Panc1 (cell line): ENCODE measurements at regions not wholly inside any gene's neighbourhood (a gene's known extent, or its start where the extent isn't known, plus 50 kb on each side); places are given as distances from the start of the nearest gene placed in this dataset.

Experiments
- ATAC-seq: fragments of 200-7000 bp; cut with Tn5 transposase; 2 replicates; pipeline ENCODE4 v1.9.1; 2020; ENCODE audit warnings: mild to moderate bottlenecking, moderate library complexity
- BruUV-seq: library from RNA; stranded (reverse); fragments of 400-500 nt; replicated peaks from 2 replicates; lab custom pipeline; 2021; lab: Mats Ljungman, UMichigan
- CTCF ChIA-PET: fragments of 300-600 bp; sonication (Branson Sonifier 250); formaldehyde crosslinking; loops from one replicate; lab custom pipeline; 2022; ENCODE audit warnings: antibody characterized with exemption; lab: Charles Lee
- POLR2A ChIA-PET: fragments of 300-600 bp; sonication (Branson Sonifier 250); formaldehyde crosslinking; loops from one replicate; lab custom pipeline; 2022; ENCODE audit warnings: antibody characterized with exemption; lab: Charles Lee
- DNase-seq: peaks from one replicate; pipeline ENCODE4 v3.0.0-alpha.2; 2010; ENCODE audit warnings: low read depth, low spot score
- H3K27ac ChIP-seq: 2 replicates; pipeline ENCODE4 v1.5.1; 2011; ENCODE audit warnings: mild to moderate bottlenecking, low read length, inconsistent platforms
- H3K27me3 ChIP-seq: fragments of 200-500 bp; sonication (Bioruptor generic); 2 replicates; pipeline ENCODE4 v1.6.0; 2014; ENCODE audit warnings: low read length, inconsistent platforms; ENCODE audit not compliant: control insufficient read depth, insufficient read depth
- H3K36me3 ChIP-seq: fragments of 200-500 bp; sonication (Bioruptor generic); 2 replicates; pipeline ENCODE4 v1.5.1; 2014; ENCODE audit warnings: inconsistent platforms, mild to moderate bottlenecking, low read length, moderate library complexity; ENCODE audit not compliant: control insufficient read depth, insufficient read depth
- H3K4me1 ChIP-seq: 2 replicates; pipeline ENCODE4 v1.5.1; 2011; ENCODE audit warnings: inconsistent platforms, mild to moderate bottlenecking, low read length, moderate library complexity; ENCODE audit not compliant: control insufficient read depth, insufficient read depth
- H3K4me3 ChIP-seq, 2 experiments: 2 replicates each; pipeline ENCODE4 v1.5.1; 2011 to 2012; ENCODE audit warnings: low read depth in 2 of 2, low read length in 2 of 2, mild to moderate bottlenecking in 2 of 2, inconsistent platforms in 1 of 2, moderate library complexity in 1 of 2
- H3K9me3 ChIP-seq: fragments of 200-500 bp; sonication (Bioruptor generic); 2 replicates; pipeline ENCODE4 v1.5.1; 2014; ENCODE audit warnings: low read depth, mild to moderate bottlenecking, inconsistent platforms, low read length, moderate library complexity; ENCODE audit not compliant: control insufficient read depth, insufficient read depth
- CTCF ChIP-seq: fragments of 450-650 bp; IDR thresholded peaks from 2 replicates; pipeline ENCODE4 v1.5.1; 2017; ENCODE audit warnings: mild to moderate bottlenecking
- POLR2AphosphoS5 ChIP-seq: IDR thresholded peaks from 2 replicates; pipeline ENCODE4 v1.6.1; 2012; ENCODE audit warnings: mild to moderate bottlenecking, low read depth, low read length, moderate library complexity
- SIN3A ChIP-seq: IDR thresholded peaks from 2 replicates; pipeline ENCODE4 v1.6.1; 2012; ENCODE audit warnings: low read depth, mild to moderate bottlenecking, low read length, moderate library complexity, borderline replicate concordance; ENCODE audit not compliant: insufficient read depth
- TCF7L2 ChIP-seq: IDR thresholded peaks from 2 replicates; pipeline ENCODE4 v1.6.1; 2011; ENCODE audit warnings: mild to moderate bottlenecking, low read depth, low read length, inconsistent platforms
- in situ Hi-C: cut with HindIII; loops from 2 replicates; pipeline ENCODE4 v1.10.0; 2016; ENCODE audit warnings: low sequenced_read_pairs, low pct_unique_long_range_greater_than_20kb
- intact Hi-C: fragments of 100-400 bp; cut with micrococcal nuclease; formaldehyde crosslinking; loops from one replicate; pipeline ENCODE4 v1.10.0; 2022; ENCODE audit not compliant: unreplicated experiment
- TF ChIP-seq, protein P1 (sequence below), 2 experiments: IDR thresholded peaks; 2 replicates each; pipeline ENCODE4 v1.6.1; 2011 to 2012; ENCODE audit warnings: low read depth in 2 of 2, control low read depth in 1 of 2, low read length in 1 of 2, mild to moderate bottlenecking in 1 of 2, moderate library complexity in 1 of 2; ENCODE audit not compliant: insufficient read depth in 1 of 2

DNA sequence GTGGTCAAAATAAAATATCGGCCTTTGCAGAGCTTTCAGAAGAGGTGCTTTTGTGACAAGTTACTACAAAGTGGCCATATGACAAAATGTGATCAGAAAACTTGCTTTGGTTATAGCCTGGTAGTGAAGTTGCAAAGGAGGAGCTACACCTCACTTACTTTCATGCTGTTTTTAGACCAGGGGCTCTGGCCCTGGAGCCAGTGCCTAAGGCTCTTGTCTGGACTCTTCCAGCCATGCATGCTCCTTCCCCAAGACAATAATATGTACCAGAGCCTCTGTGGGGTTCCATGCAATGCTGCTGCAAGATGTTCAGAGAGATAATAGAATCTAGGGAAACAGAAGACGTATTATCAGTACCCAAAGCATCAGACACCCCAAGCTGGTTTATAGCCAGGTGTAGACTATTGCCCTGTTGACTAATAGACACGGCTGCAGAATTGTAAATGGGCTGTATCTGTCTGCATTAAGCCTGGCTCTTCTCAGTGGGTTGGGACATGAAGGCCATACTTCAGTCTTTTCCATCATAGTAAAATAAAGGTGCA, 88.5 kb downstream of the EGLN3 start:
- in situ Hi-C loops, result no loop called here
- CTCF ChIA-PET, result no interaction called here
- POLR2A ChIA-PET, result interaction anchor here (0.6 kb wide), 1 partner anchor 674 kb away, joined by 3 read pairs; no protein-coding TSS in a partner anchor

DNA sequence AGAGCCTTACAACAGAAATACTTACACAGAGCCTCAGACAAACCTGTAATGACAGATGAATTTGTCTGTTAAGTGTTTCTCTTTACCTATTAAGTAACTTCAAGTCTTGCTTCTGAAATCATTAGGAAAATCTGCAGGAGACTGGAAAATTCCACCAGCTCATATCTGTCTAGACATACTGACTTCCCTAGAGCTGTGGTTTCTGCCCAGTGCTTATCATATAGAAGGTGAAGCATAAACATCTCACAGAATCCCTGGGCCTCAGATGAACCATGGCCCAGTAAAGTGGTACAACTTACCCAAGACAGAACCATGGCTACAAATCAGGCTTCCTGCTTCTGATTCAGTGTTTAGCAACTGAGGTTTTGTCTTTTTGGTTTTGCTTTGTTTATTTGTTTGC, 91.6 kb downstream of the EGLN3 start:
- ATAC-seq (no peak), DNase-seq (no peak)
- TF ChIP-seq CTCF, result no peak
- H3K9me3 ChIP-seq, result no peaks in the 10 kb centered on the region
- no peak overlapping the region for H3K4me3 ChIP-seq
- intact Hi-C loops (no loop called here), in situ Hi-C loops (no loop called here)
- no peaks in the 10 kb centered on the region for H3K36me3 ChIP-seq
- ChIA-PET CTCF (no interaction called here), POLR2A (no interaction called here)
- no peak overlapping the region for H3K27ac ChIP-seq
- BruUV-seq, result no TSS peak
- no peaks in the 10 kb centered on the region for H3K27me3 ChIP-seq
- no peaks in the 10 kb centered on the region for H3K4me1 ChIP-seq

More for the DNA sequence above, 88.5 kb downstream of the EGLN3 start:
- Histone ChIP-seq H3K4me1 (no peaks in the 10 kb centered on the region), H3K27me3 (no peaks in the 10 kb centered on the region), H3K36me3 (no peaks in the 10 kb centered on the region), H3K27ac (no peak overlapping the region), H3K4me3 (no peak overlapping the region), H3K9me3 (no peaks in the 10 kb centered on the region)
- intact Hi-C loops, result no loop called here
- TF ChIP-seq CTCF, result no peak
- no peak for TF ChIP-seq SIN3A
- TF ChIP-seq, protein P1, sequence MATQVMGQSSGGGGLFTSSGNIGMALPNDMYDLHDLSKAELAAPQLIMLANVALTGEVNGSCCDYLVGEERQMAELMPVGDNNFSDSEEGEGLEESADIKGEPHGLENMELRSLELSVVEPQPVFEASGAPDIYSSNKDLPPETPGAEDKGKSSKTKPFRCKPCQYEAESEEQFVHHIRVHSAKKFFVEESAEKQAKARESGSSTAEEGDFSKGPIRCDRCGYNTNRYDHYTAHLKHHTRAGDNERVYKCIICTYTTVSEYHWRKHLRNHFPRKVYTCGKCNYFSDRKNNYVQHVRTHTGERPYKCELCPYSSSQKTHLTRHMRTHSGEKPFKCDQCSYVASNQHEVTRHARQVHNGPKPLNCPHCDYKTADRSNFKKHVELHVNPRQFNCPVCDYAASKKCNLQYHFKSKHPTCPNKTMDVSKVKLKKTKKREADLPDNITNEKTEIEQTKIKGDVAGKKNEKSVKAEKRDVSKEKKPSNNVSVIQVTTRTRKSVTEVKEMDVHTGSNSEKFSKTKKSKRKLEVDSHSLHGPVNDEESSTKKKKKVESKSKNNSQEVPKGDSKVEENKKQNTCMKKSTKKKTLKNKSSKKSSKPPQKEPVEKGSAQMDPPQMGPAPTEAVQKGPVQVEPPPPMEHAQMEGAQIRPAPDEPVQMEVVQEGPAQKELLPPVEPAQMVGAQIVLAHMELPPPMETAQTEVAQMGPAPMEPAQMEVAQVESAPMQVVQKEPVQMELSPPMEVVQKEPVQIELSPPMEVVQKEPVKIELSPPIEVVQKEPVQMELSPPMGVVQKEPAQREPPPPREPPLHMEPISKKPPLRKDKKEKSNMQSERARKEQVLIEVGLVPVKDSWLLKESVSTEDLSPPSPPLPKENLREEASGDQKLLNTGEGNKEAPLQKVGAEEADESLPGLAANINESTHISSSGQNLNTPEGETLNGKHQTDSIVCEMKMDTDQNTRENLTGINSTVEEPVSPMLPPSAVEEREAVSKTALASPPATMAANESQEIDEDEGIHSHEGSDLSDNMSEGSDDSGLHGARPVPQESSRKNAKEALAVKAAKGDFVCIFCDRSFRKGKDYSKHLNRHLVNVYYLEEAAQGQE (IDR thresholded peaks at IDR 0.05; ENCODE audit: insufficient read depth in 1 of 2, low read depth in 2 of 2, low read length in 1 of 2), result no peak
- TF ChIP-seq POLR2AphosphoS5, result no peak
- no peak for TF ChIP-seq TCF7L2
- no TSS peak for BruUV-seq
- DNase-seq, result no peak
- ATAC-seq, result no peak
